Suppressor macrophage (primary cell): ENCODE measurements at regions not wholly inside any gene's neighbourhood (a gene's known extent, or its start where the extent isn't known, plus 50 kb on each side); places are given as distances from the start of the nearest gene placed in this dataset.

Experiments used
- DNase-seq, 4 experiments: peaks; one replicate each; pipeline ENCODE4 v3.0.0-alpha.2; 2020 to 2022

- no peak for DNase-seq
These were observed 215.6 kb upstream of the MAF start for GRCh38 chr16:79816081-79816497.

GRCh38 chr16:79815049-79815448, 214.5 kb upstream of the MAF start:
- no peak for DNase-seq

GRCh38 chr16:79814124-79814523, 213.6 kb upstream of the MAF start:
- DNase-seq, result no peak

GRCh38 chr16:79811541-79811940, 211.0 kb upstream of the MAF start:
- DNase-seq, result no peak

- DNase-seq, result no peak
These were observed 210.1 kb upstream of the MAF start for GRCh38 chr16:79810449-79811189.

- no peak for DNase-seq
These were observed 208.8 kb upstream of the MAF start for GRCh38 chr16:79809376-79809775.

GRCh38 chr16:79808731-79809130, 208.2 kb upstream of the MAF start:
- no peak for DNase-seq

- no peak for DNase-seq
These were observed 206.2 kb upstream of the MAF start for GRCh38 chr16:79806757-79807156.

GRCh38 chr16:79805621-79806020, 205.1 kb upstream of the MAF start:
- no peak for DNase-seq

- no peak for DNase-seq
These were observed 201.1 kb upstream of the MAF start for GRCh38 chr16:79801646-79802045.

GRCh38 chr16:79800016-79800608, 199.6 kb upstream of the MAF start:
- no peak for DNase-seq

- DNase-seq, result no peak
These were observed 198.0 kb upstream of the MAF start for GRCh38 chr16:79798416-79799053.

- no peak for DNase-seq
These were observed 196.9 kb upstream of the MAF start for GRCh38 chr16:79797486-79797885.

- DNase-seq, result no peak
These were observed 195.0 kb upstream of the MAF start for GRCh38 chr16:79795556-79795955.

GRCh38 chr16:79794941-79795340, 194.4 kb upstream of the MAF start:
- no peak for DNase-seq

- no peak for DNase-seq
These were observed 192.3 kb upstream of the MAF start for GRCh38 chr16:79792664-79793351.

GRCh38 chr16:79792076-79792475, 191.5 kb upstream of the MAF start:
- DNase-seq, result no peak

GRCh38 chr16:79790854-79791253, 190.3 kb upstream of the MAF start:
- no peak for DNase-seq

GRCh38 chr16:79788949-79789348, 188.4 kb upstream of the MAF start:
- DNase-seq, result no peak

GRCh38 chr16:79786389-79786788, 185.9 kb upstream of the MAF start:
- no peak for DNase-seq

- DNase-seq, result no peak
These were observed 183.5 kb upstream of the MAF start for GRCh38 chr16:79784007-79784406.

- no peak for DNase-seq
These were observed 177.1 kb upstream of the MAF start for GRCh38 chr16:79777679-79778078.

GRCh38 chr16:79776243-79776847, 175.8 kb upstream of the MAF start:
- peak in 1 of 4 experiments; percentile 6 for DNase-seq
